ENCODE measurements at regions not wholly inside any gene's neighbourhood (a gene's known extent, or its start where the extent isn't known, plus 50 kb on each side); places are given as distances from the start of the nearest gene placed in this dataset.

DNA sequence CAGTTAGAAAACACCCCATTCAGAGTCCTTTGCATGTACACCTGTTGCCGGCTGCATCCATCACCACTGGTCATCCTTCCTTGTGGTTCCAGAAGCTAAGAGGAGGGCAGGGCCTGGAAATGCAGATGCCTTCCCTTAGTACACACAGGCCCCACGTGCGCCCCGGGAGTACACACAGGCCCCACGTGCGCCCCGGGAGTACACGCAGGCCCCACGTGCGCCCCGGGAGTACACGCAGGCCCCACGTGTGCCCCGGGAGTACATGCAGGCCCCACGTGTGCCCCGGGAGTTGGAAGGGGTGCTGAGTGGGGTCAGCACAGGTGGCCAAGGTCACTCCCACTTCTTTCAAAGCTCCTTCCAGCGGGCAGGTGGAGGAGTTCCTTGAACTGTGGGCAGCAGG lies 1141.9 kb downstream of the BRD1 start:
- H3K9me3 ChIP-seq (replicated peaks; ENCODE audit: insufficient read depth, low read length) = no peaks in the 10 kb centered on the region
- no peaks in the 10 kb centered on the region for H3K9me2 ChIP-seq (replicated peaks; ENCODE audit: insufficient read depth, low read length)
- TF ChIP-seq, protein P1, sequence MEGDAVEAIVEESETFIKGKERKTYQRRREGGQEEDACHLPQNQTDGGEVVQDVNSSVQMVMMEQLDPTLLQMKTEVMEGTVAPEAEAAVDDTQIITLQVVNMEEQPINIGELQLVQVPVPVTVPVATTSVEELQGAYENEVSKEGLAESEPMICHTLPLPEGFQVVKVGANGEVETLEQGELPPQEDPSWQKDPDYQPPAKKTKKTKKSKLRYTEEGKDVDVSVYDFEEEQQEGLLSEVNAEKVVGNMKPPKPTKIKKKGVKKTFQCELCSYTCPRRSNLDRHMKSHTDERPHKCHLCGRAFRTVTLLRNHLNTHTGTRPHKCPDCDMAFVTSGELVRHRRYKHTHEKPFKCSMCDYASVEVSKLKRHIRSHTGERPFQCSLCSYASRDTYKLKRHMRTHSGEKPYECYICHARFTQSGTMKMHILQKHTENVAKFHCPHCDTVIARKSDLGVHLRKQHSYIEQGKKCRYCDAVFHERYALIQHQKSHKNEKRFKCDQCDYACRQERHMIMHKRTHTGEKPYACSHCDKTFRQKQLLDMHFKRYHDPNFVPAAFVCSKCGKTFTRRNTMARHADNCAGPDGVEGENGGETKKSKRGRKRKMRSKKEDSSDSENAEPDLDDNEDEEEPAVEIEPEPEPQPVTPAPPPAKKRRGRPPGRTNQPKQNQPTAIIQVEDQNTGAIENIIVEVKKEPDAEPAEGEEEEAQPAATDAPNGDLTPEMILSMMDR (IDR thresholded peaks at IDR 0.05; ENCODE audit: low read length) = no peak
- no peak for TF ChIP-seq EZH2phosphoT487 (IDR thresholded peaks at IDR 0.05; ENCODE audit: low read length)
- no peak for TF ChIP-seq EZH2 (optimal IDR thresholded peaks at IDR 0.05; ENCODE audit: low read depth, low read length)
- no peak overlapping the region for H3K4me2 ChIP-seq (ENCODE audit: low read depth, low read length)
- H4K20me1 ChIP-seq (ENCODE audit: insufficient read depth, low read length) = no peaks in the 10 kb centered on the region
- H3K79me2 ChIP-seq (ENCODE audit: low read length) = no peaks in the 10 kb centered on the region
- H3K27me3 ChIP-seq (replicated peaks; ENCODE audit: insufficient read depth, low read length) = no peaks in the 10 kb centered on the region
- H3K4me1 ChIP-seq (ENCODE audit: low read length) = no peaks in the 10 kb centered on the region
- no peak overlapping the region for H3K9ac ChIP-seq (ENCODE audit: low read length)
- no peak overlapping the region for H2AFZ ChIP-seq (ENCODE audit: low read length)
- no peaks in the 10 kb centered on the region for H3K36me3 ChIP-seq (replicated peaks; ENCODE audit: insufficient read depth, low read length)
- H3K4me3 ChIP-seq (ENCODE audit: low read length) = no peak overlapping the region
- H3F3A ChIP-seq (ENCODE audit: insufficient read depth, low read length) = no peaks in the 10 kb centered on the region
- DNase-seq = no peak
- H3K27ac ChIP-seq (ENCODE audit: low read length) = no peak overlapping the region

DNA sequence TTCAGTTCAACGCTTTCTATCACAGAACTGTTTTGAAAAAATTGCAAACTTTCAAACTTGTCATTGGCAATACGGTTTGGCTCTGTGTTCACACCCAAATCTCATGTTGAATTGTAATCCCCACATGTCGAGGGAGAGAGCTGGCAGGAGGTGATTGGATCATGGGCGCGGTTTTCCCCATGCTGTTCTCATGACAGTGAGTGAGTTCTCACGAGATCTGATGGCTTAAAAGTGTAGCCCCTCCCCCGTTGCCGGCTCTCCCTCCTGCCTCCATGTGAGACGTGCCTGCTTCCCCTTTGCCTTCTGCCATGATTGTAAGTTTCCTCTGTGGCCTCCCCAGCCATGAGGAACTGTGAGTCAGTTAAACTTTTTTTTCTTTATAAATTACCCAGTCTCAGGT lies 1144.0 kb downstream of the BRD1 start:
- Histone ChIP-seq H3K27ac (ENCODE audit: low read length) (no peak overlapping the region), H2AFZ (ENCODE audit: low read length) (no peak overlapping the region), H3K4me1 (ENCODE audit: low read length) (no peaks in the 10 kb centered on the region), H4K20me1 (ENCODE audit: insufficient read depth, low read length) (no peaks in the 10 kb centered on the region), H3K27me3 (replicated peaks; ENCODE audit: insufficient read depth, low read length) (no peaks in the 10 kb centered on the region), H3K36me3 (replicated peaks; ENCODE audit: insufficient read depth, low read length) (no peaks in the 10 kb centered on the region), H3K79me2 (ENCODE audit: low read length) (no peaks in the 10 kb centered on the region), H3F3A (ENCODE audit: insufficient read depth, low read length) (no peaks in the 10 kb centered on the region), H3K4me2 (ENCODE audit: low read depth, low read length) (no peak overlapping the region), H3K9me3 (replicated peaks; ENCODE audit: insufficient read depth, low read length) (no peaks in the 10 kb centered on the region), H3K9ac (ENCODE audit: low read length) (no peak overlapping the region), H3K9me2 (replicated peaks; ENCODE audit: insufficient read depth, low read length) (no peaks in the 10 kb centered on the region), H3K4me3 (ENCODE audit: low read length) (no peak overlapping the region)
- no peak for DNase-seq
- TF ChIP-seq EZH2 (optimal IDR thresholded peaks at IDR 0.05; ENCODE audit: low read depth, low read length) = no peak
- TF ChIP-seq EZH2phosphoT487 (IDR thresholded peaks at IDR 0.05; ENCODE audit: low read length) = no peak
- TF ChIP-seq, protein P1 (IDR thresholded peaks at IDR 0.05; ENCODE audit: low read length) = no peak

DNA sequence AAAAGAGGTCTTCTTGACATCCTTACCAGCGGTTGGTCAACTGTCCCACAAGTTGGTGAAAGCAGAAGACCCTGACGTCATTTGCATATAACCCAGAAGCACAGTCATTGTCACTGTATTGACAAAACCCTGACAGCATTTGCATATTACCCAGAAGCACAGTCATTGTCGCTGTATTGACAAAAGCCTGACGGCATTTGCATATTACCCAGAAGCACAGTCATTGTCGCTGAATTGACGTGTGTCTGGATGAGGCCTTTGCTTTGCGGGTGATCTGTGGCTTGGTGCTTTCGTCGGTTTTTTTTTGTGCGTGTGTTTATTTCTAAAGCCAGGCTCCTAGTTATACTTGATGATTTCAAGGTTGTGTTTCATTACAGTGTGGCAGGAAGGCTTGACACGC lies 1145.2 kb downstream of the BRD1 start:
- Histone ChIP-seq H3K4me2 (ENCODE audit: low read depth, low read length) (no peak overlapping the region), H3K36me3 (replicated peaks; ENCODE audit: insufficient read depth, low read length) (no peaks in the 10 kb centered on the region), H3K9ac (ENCODE audit: low read length) (no peak overlapping the region), H2AFZ (ENCODE audit: low read length) (no peak overlapping the region), H3F3A (ENCODE audit: insufficient read depth, low read length) (no peaks in the 10 kb centered on the region), H4K20me1 (ENCODE audit: insufficient read depth, low read length) (no peaks in the 10 kb centered on the region), H3K79me2 (ENCODE audit: low read length) (no peaks in the 10 kb centered on the region), H3K4me1 (ENCODE audit: low read length) (no peaks in the 10 kb centered on the region), H3K9me3 (replicated peaks; ENCODE audit: insufficient read depth, low read length) (no peaks in the 10 kb centered on the region), H3K9me2 (replicated peaks; ENCODE audit: insufficient read depth, low read length) (no peaks in the 10 kb centered on the region), H3K4me3 (ENCODE audit: low read length) (no peak overlapping the region), H3K27ac (ENCODE audit: low read length) (no peak overlapping the region), H3K27me3 (replicated peaks; ENCODE audit: insufficient read depth, low read length) (no peaks in the 10 kb centered on the region)
- no peak for DNase-seq
- TF ChIP-seq EZH2 (optimal IDR thresholded peaks at IDR 0.05; ENCODE audit: low read depth, low read length) (no peak), EZH2phosphoT487 (IDR thresholded peaks at IDR 0.05; ENCODE audit: low read length) (no peak)
- TF ChIP-seq, protein P1 (IDR thresholded peaks at IDR 0.05; ENCODE audit: low read length) = no peak

Measured in MM.1S (cell line).